ENCODE measurements at regions not wholly inside any gene's neighbourhood (a gene's known extent, or its start where the extent isn't known, plus 50 kb on each side); places are given as distances from the start of the nearest gene placed in this dataset.

GRCh38 chr2:234590076-234590475 lies 93.2 kb upstream of the ARL4C start:
- TF ChIP-seq CTCF (IDR thresholded peaks at IDR 0.05) = no peak
- no peak for TF ChIP-seq EP300 (IDR thresholded peaks at IDR 0.05; ENCODE audit: low read depth)

Measured in transverse colon (tissue), 3 donors.